ENCODE measurements at regions not wholly inside any gene's neighbourhood (a gene's known extent, or its start where the extent isn't known, plus 50 kb on each side); places are given as distances from the start of the nearest gene placed in this dataset.
"Not testable (repeated sequence)": the region's sequence is repeated elsewhere in the genome, so short reads cannot be mapped to it uniquely, and the experiment has no call there.

GRCh38 chr12:56872366-56872765, 61.8 kb downstream of the SDR9C7 start:
- Mint-ChIP-seq H3K9me3 (no peaks in the 10 kb centered on the region), H3K27me3 (peaks cover 65% of the 10 kb centered on the region), H3K4me3 (no peak overlapping the region), H3K27ac (ENCODE audit: low read depth) (no peak overlapping the region), H3K36me3 (ENCODE audit: insufficient read depth) (no peaks in the 10 kb centered on the region), H3K4me1 (no peaks in the 10 kb centered on the region)
- DNase-seq (ENCODE audit: low spot score in 2 of 2) (no peak), ATAC-seq (replicated peaks; ENCODE audit: extremely low read depth, poor library complexity, severe bottlenecking) (no peak)

- no peak for ATAC-seq (replicated peaks; ENCODE audit: extremely low read depth, poor library complexity, severe bottlenecking)
- H3K27ac Mint-ChIP-seq (ENCODE audit: low read depth), result no peak overlapping the region
- no peaks in the 10 kb centered on the region for H3K4me1 Mint-ChIP-seq
- no peak for DNase-seq (ENCODE audit: low spot score in 2 of 2)
- no peaks in the 10 kb centered on the region for H3K36me3 Mint-ChIP-seq (ENCODE audit: insufficient read depth)
- H3K27me3 Mint-ChIP-seq, result peaks cover 40% of the 10 kb centered on the region
- no peak overlapping the region for H3K4me3 Mint-ChIP-seq
- H3K9me3 Mint-ChIP-seq, result peaks cover 19% of the 10 kb centered on the region
Measured at GRCh38 chr12:56867216-56867615, 67.0 kb downstream of the SDR9C7 start.

GRCh38 chr12:56866493-56866892, 67.7 kb downstream of the SDR9C7 start:
- Mint-ChIP-seq H3K27me3 (peaks cover 48% of the 10 kb centered on the region), H3K27ac (ENCODE audit: low read depth) (no peak overlapping the region), H3K9me3 (peaks cover 21% of the 10 kb centered on the region), H3K4me1 (no peaks in the 10 kb centered on the region), H3K4me3 (no peak overlapping the region), H3K36me3 (ENCODE audit: insufficient read depth) (no peaks in the 10 kb centered on the region)
- DNase-seq (ENCODE audit: low spot score in 2 of 2), result no peak
- ATAC-seq (replicated peaks; ENCODE audit: extremely low read depth, poor library complexity, severe bottlenecking), result no peak

- Mint-ChIP-seq H3K27me3 (peaks cover 60% of the 10 kb centered on the region), H3K36me3 (ENCODE audit: insufficient read depth) (no peaks in the 10 kb centered on the region), H3K4me3 (no peak overlapping the region), H3K9me3 (peaks cover 21% of the 10 kb centered on the region), H3K27ac (ENCODE audit: low read depth) (no peak overlapping the region), H3K4me1 (no peaks in the 10 kb centered on the region)
- ATAC-seq (replicated peaks; ENCODE audit: extremely low read depth, poor library complexity, severe bottlenecking), result no peak
- DNase-seq (ENCODE audit: low spot score in 2 of 2), result no peak
Measured at GRCh38 chr12:56864318-56864717, 69.9 kb downstream of the SDR9C7 start.

GRCh38 chr12:56863789-56864188, 70.4 kb downstream of the SDR9C7 start:
- DNase-seq (ENCODE audit: low spot score in 2 of 2) (no peak), ATAC-seq (replicated peaks; ENCODE audit: extremely low read depth, poor library complexity, severe bottlenecking) (no peak)
- Mint-ChIP-seq H3K36me3 (ENCODE audit: insufficient read depth) (no peaks in the 10 kb centered on the region), H3K27me3 (peaks cover 60% of the 10 kb centered on the region), H3K4me1 (no peaks in the 10 kb centered on the region), H3K27ac (ENCODE audit: low read depth) (no peak overlapping the region), H3K4me3 (no peak overlapping the region), H3K9me3 (peaks cover 21% of the 10 kb centered on the region)

- no peak overlapping the region for H3K4me3 Mint-ChIP-seq
- H3K9me3 Mint-ChIP-seq, result peaks cover 21% of the 10 kb centered on the region
- H3K27me3 Mint-ChIP-seq, result peaks cover 56% of the 10 kb centered on the region
Measured at GRCh38 chr12:56862264-56862663, 71.9 kb downstream of the SDR9C7 start.

GRCh38 chr12:56853392-56853978, 80.7 kb downstream of the SDR9C7 start:
- H3K4me3 Mint-ChIP-seq; H3K9me3 Mint-ChIP-seq; H3K4me1 Mint-ChIP-seq; DNase-seq (ENCODE audit: low spot score in 2 of 2); H3K36me3 Mint-ChIP-seq (ENCODE audit: insufficient read depth); H3K27ac Mint-ChIP-seq (ENCODE audit: low read depth); ATAC-seq (replicated peaks; ENCODE audit: extremely low read depth, poor library complexity, severe bottlenecking): not testable (repeated sequence)
- H3K27me3 Mint-ChIP-seq, result peaks cover 70% of the 10 kb centered on the region

More at GRCh38 chr12:56862264-56862663, 71.9 kb downstream of the SDR9C7 start:
- Mint-ChIP-seq H3K27ac (ENCODE audit: low read depth) (no peak overlapping the region), H3K36me3 (ENCODE audit: insufficient read depth) (no peaks in the 10 kb centered on the region), H3K4me1 (no peaks in the 10 kb centered on the region)
- DNase-seq (ENCODE audit: low spot score in 2 of 2) (no peak), ATAC-seq (replicated peaks; ENCODE audit: extremely low read depth, poor library complexity, severe bottlenecking) (no peak)

GRCh38 chr12:56851462-56851861, 82.7 kb downstream of the SDR9C7 start:
- DNase-seq (ENCODE audit: low spot score in 2 of 2) (no peak), ATAC-seq (replicated peaks; ENCODE audit: extremely low read depth, poor library complexity, severe bottlenecking) (no peak)
- Mint-ChIP-seq H3K4me3 (no peak overlapping the region), H3K36me3 (ENCODE audit: insufficient read depth) (peaks cover 2% of the 10 kb centered on the region), H3K4me1 (no peaks in the 10 kb centered on the region), H3K9me3 (peaks cover 5% of the 10 kb centered on the region), H3K27ac (ENCODE audit: low read depth) (no peak overlapping the region), H3K27me3 (peaks cover 57% of the 10 kb centered on the region)

- no peak overlapping the region for H3K27ac Mint-ChIP-seq (ENCODE audit: low read depth)
- H3K9me3 Mint-ChIP-seq, result no peaks in the 10 kb centered on the region
- DNase-seq (ENCODE audit: low spot score in 2 of 2) (no peak), ATAC-seq (replicated peaks; ENCODE audit: extremely low read depth, poor library complexity, severe bottlenecking) (no peak)
- H3K36me3 Mint-ChIP-seq (ENCODE audit: insufficient read depth), result no peaks in the 10 kb centered on the region
- H3K4me3 Mint-ChIP-seq, result no peak overlapping the region
- peaks cover 24% of the 10 kb centered on the region for H3K27me3 Mint-ChIP-seq
- peaks cover 18% of the 10 kb centered on the region for H3K4me1 Mint-ChIP-seq
Measured at GRCh38 chr12:56840922-56841321, 77.8 kb downstream of the HSD17B6 start.

GRCh38 chr12:56839915-56840325, 76.8 kb downstream of the HSD17B6 start:
- no peak for DNase-seq (ENCODE audit: low spot score in 2 of 2)
- ATAC-seq (replicated peaks; ENCODE audit: extremely low read depth, poor library complexity, severe bottlenecking), result no peak
- H3K27ac Mint-ChIP-seq (ENCODE audit: low read depth), result no peak overlapping the region
- H3K27me3 Mint-ChIP-seq, result peaks cover 14% of the 10 kb centered on the region
- no peaks in the 10 kb centered on the region for H3K9me3 Mint-ChIP-seq
- peaks cover 18% of the 10 kb centered on the region for H3K4me1 Mint-ChIP-seq
- no peak overlapping the region for H3K4me3 Mint-ChIP-seq
- no peaks in the 10 kb centered on the region for H3K36me3 Mint-ChIP-seq (ENCODE audit: insufficient read depth)

GRCh38 chr12:56839489-56839848, 76.3 kb downstream of the HSD17B6 start:
- Mint-ChIP-seq H3K27me3 (peaks cover 11% of the 10 kb centered on the region), H3K36me3 (ENCODE audit: insufficient read depth) (no peaks in the 10 kb centered on the region), H3K9me3 (no peaks in the 10 kb centered on the region), H3K4me3 (no peak overlapping the region), H3K27ac (ENCODE audit: low read depth) (no peak overlapping the region), H3K4me1 (peaks cover 18% of the 10 kb centered on the region)
- ATAC-seq (replicated peaks; ENCODE audit: extremely low read depth, poor library complexity, severe bottlenecking), result no peak
- no peak for DNase-seq (ENCODE audit: low spot score in 2 of 2)

- Mint-ChIP-seq H3K36me3 (ENCODE audit: insufficient read depth) (no peaks in the 10 kb centered on the region), H3K9me3 (no peaks in the 10 kb centered on the region), H3K4me3 (no peak overlapping the region), H3K27me3 (peaks cover 8% of the 10 kb centered on the region), H3K4me1 (peaks cover 18% of the 10 kb centered on the region), H3K27ac (ENCODE audit: low read depth) (no peak overlapping the region)
- ATAC-seq (replicated peaks; ENCODE audit: extremely low read depth, poor library complexity, severe bottlenecking), result no peak
- no peak for DNase-seq (ENCODE audit: low spot score in 2 of 2)
Measured at GRCh38 chr12:56838621-56839488, 75.7 kb downstream of the HSD17B6 start.

All from central memory CD8-positive, alpha-beta T cell (primary cell).